ENCODE measurements at regions not wholly inside any gene's neighbourhood (a gene's known extent, or its start where the extent isn't known, plus 50 kb on each side); places are given as distances from the start of the nearest gene placed in this dataset.

- TF ChIP-seq ZNF462 (CRISPR knock-in tag; IDR thresholded peaks at IDR 0.05) = no peak
Observed at GRCh38 chr15:100705841-100706240, 103.5 kb downstream of the ASB7 start (continued).

GRCh38 chr15:100707229-100707628 lies 104.8 kb downstream of the ASB7 start:
- peaks cover 27% of the 10 kb centered on the region for H3K36me3 Mint-ChIP-seq (ENCODE audit: low read depth)
- H3K27me3 Mint-ChIP-seq (ENCODE audit: insufficient read depth, low read depth, poor library complexity) = peaks cover 3% of the 10 kb centered on the region
- DNase-seq (ENCODE audit: low spot score) = no peak
- no peak overlapping the region for H3K27ac Mint-ChIP-seq
- H3K9me2 ChIP-seq (ENCODE audit: insufficient read depth) = peaks cover 7% of the 10 kb centered on the region; the same call in 1 of the 2 replicates
- H4K20me1 ChIP-seq (replicated peaks; ENCODE audit: insufficient read depth) = no peaks in the 10 kb centered on the region
- H3K4me2 ChIP-seq = no peak overlapping the region
- no peak overlapping the region for H3K27ac ChIP-seq (ENCODE audit: low read depth)
- H3K27me3 ChIP-seq (ENCODE audit: insufficient read depth) = no peaks in the 10 kb centered on the region
- H2AFZ ChIP-seq = no peak overlapping the region
- ATAC-seq = no peak
- H3K4me1 Mint-ChIP-seq = no peaks in the 10 kb centered on the region; the same call in 2 of the 3 replicates
- H3K36me3 ChIP-seq (ENCODE audit: insufficient read depth) = no peaks in the 10 kb centered on the region
- H3K4me3 ChIP-seq = no peak overlapping the region
- no peaks in the 10 kb centered on the region for H3F3A ChIP-seq (replicated peaks; ENCODE audit: low read depth)
- no peak overlapping the region for H3K4me3 Mint-ChIP-seq
- peaks cover 51% of the 10 kb centered on the region for H3K9me3 Mint-ChIP-seq
- H3K79me2 ChIP-seq (replicated peaks; ENCODE audit: insufficient read depth) = no peaks in the 10 kb centered on the region
- no peaks in the 10 kb centered on the region for H3K4me1 ChIP-seq (ENCODE audit: insufficient read depth)
- no peak for TF ChIP-seq ZNF331 (CRISPR knock-in tag; IDR thresholded peaks at IDR 0.05; ENCODE audit: low read depth)
- no peak for TF ChIP-seq ZNF462 (CRISPR knock-in tag; IDR thresholded peaks at IDR 0.05)
- no peak for TF ChIP-seq CTCF (conservative IDR thresholded peaks at IDR 0.05; ENCODE audit: low read depth in 2 of 2)
- TF ChIP-seq NANOG (IDR thresholded peaks at IDR 0.05; ENCODE audit: borderline replicate concordance) = no peak
- TF ChIP-seq ETS1 (IDR thresholded peaks at IDR 0.05) = no peak
- TF ChIP-seq POLR2AphosphoS5 (IDR thresholded peaks at IDR 0.05; ENCODE audit: low read depth) = no peak
- no peak for TF ChIP-seq CREB1 (CRISPR knock-in tag; IDR thresholded peaks at IDR 0.05; ENCODE audit: low read depth)

All from GM23338 (cell line).